Hepatocyte (in vitro differentiated cells): ENCODE measurements at regions not wholly inside any gene's neighbourhood (a gene's known extent, or its start where the extent isn't known, plus 50 kb on each side); places are given as distances from the start of the nearest gene placed in this dataset.

Experiments
- DNase-seq: peaks from one replicate; pipeline ENCODE4 v3.0.0-alpha.2; 2016; ENCODE audit warnings: low spot score
- H2AFZ ChIP-seq: fragments of 200-600 bp; sonication (generic); 2 replicates; pipeline ENCODE4 v1.6.0; 2016; ENCODE audit warnings: antibody characterized with exemption, mild to moderate bottlenecking
- H3K27ac ChIP-seq: fragments of 200-600 bp; sonication (generic); 2 replicates; pipeline ENCODE4 v1.5.1; 2016; ENCODE audit warnings: mild to moderate bottlenecking
- H3K27me3 ChIP-seq: fragments of 200-600 bp; sonication (generic); 2 replicates; pipeline ENCODE4 v1.6.1; 2016
- H3K36me3 ChIP-seq: fragments of 200-600 bp; sonication (generic); replicated peaks from 2 replicates; pipeline ENCODE4 v1.5.1; 2016; ENCODE audit warnings: low read depth; ENCODE audit not compliant: insufficient read depth
- H3K4me1 ChIP-seq: fragments of 200-600 bp; sonication (generic); 2 replicates; pipeline ENCODE4 v1.5.1; 2016; ENCODE audit warnings: mild to moderate bottlenecking, moderate library complexity; ENCODE audit not compliant: insufficient read depth
- H3K4me2 ChIP-seq: fragments of 200-600 bp; sonication (generic); 2 replicates; pipeline ENCODE4 v1.6.0; 2016
- H3K4me3 ChIP-seq: fragments of 200-600 bp; sonication (generic); 2 replicates; pipeline ENCODE4 v1.5.1; 2016; ENCODE audit warnings: mild to moderate bottlenecking
- H3K79me2 ChIP-seq: fragments of 200-600 bp; sonication (generic); 2 replicates; pipeline ENCODE4 v1.6.0; 2017; ENCODE audit warnings: mild to moderate bottlenecking
- H3K9me2 ChIP-seq: fragments of 200-600 bp; sonication (generic); replicated peaks from 2 replicates; pipeline ENCODE4 v1.6.0; 2017; ENCODE audit warnings: mild to moderate bottlenecking; ENCODE audit not compliant: insufficient read depth
- H3K9me3 ChIP-seq: fragments of 200-600 bp; sonication (generic); 2 replicates; pipeline ENCODE4 v1.5.1; 2016; ENCODE audit warnings: low read depth, mild to moderate bottlenecking
- H4K20me1 ChIP-seq: fragments of 200-600 bp; sonication (generic); 2 replicates; pipeline ENCODE4 v1.6.0; 2016; ENCODE audit warnings: mild to moderate bottlenecking; ENCODE audit not compliant: insufficient read depth, poor library complexity, severe bottlenecking
- CTCF ChIP-seq: fragments of 200-600 bp; sonication (generic); IDR thresholded peaks from 2 replicates; pipeline ENCODE4 v1.5.1; 2016; ENCODE audit warnings: antibody characterized with exemption, mild to moderate bottlenecking; ENCODE audit not compliant: poor library complexity
- EZH2 ChIP-seq: fragments of 200-600 bp; sonication (generic); IDR thresholded peaks from 2 replicates; pipeline ENCODE4 v1.6.1; 2016; ENCODE audit warnings: antibody characterized with exemption, mild to moderate bottlenecking, borderline replicate concordance
- EZH2phosphoT487 ChIP-seq: fragments of 200-600 bp; sonication (generic); IDR thresholded peaks from one replicate; pipeline ENCODE4 v1.6.1; 2018; ENCODE audit warnings: antibody characterized with exemption, mild to moderate bottlenecking, low read depth, moderate library complexity; ENCODE audit not compliant: unreplicated experiment, severe bottlenecking
- WGBS: methylation state at CpG from one replicate; pipeline ENCODE4 v1.1.6; 2016; ENCODE audit warnings: low lambda C conversion rate; ENCODE audit errors: missing lambda C conversion rate; 5-methylcytosine and 5-hydroxymethylcytosine counted together

- no peak overlapping the region for H3K4me3 ChIP-seq
- no peaks in the 10 kb centered on the region for H3K79me2 ChIP-seq
- H3K27me3 ChIP-seq, result no peaks in the 10 kb centered on the region
- no peak overlapping the region for H2AFZ ChIP-seq
- H3K9me3 ChIP-seq, result no peaks in the 10 kb centered on the region
- DNase-seq, result peak; percentile 23
- no peaks in the 10 kb centered on the region for H4K20me1 ChIP-seq
- H3K4me1 ChIP-seq, result no peaks in the 10 kb centered on the region
- H3K36me3 ChIP-seq, result no peaks in the 10 kb centered on the region
- no peaks in the 10 kb centered on the region for H3K9me2 ChIP-seq
- no peak overlapping the region for H3K4me2 ChIP-seq
- TF ChIP-seq EZH2phosphoT487 (no peak), EZH2 (no peak), CTCF (no peak)
- peak overlapping the region; percentile 8 for H3K27ac ChIP-seq
Measured at GRCh38 chr9:13358128-13358527, 78.6 kb upstream of the MPDZ start.

GRCh38 chr9:13354733-13355132 is 75.2 kb upstream of the MPDZ start:
- H3K36me3 ChIP-seq, result no peaks in the 10 kb centered on the region
- H3K9me2 ChIP-seq, result no peaks in the 10 kb centered on the region
- H3K4me1 ChIP-seq, result no peaks in the 10 kb centered on the region
- H3K27ac ChIP-seq, result no peak overlapping the region
- H3K27me3 ChIP-seq, result no peaks in the 10 kb centered on the region
- H3K9me3 ChIP-seq, result no peaks in the 10 kb centered on the region
- 88% methylated on average over 2 of the region's 2 CpGs for WGBS
- no peak overlapping the region for H3K4me3 ChIP-seq
- no peak overlapping the region for H2AFZ ChIP-seq
- no peaks in the 10 kb centered on the region for H4K20me1 ChIP-seq
- H3K79me2 ChIP-seq, result no peaks in the 10 kb centered on the region
- no peak for DNase-seq
- no peak overlapping the region for H3K4me2 ChIP-seq
- no peak for TF ChIP-seq CTCF
- no peak for TF ChIP-seq EZH2phosphoT487
- TF ChIP-seq EZH2, result no peak

- WGBS, result 93% methylated on average over 4 of the region's 4 CpGs
- TF ChIP-seq CTCF (no peak), EZH2phosphoT487 (no peak), EZH2 (no peak)
Measured at GRCh38 chr9:13352451-13352979, 73.0 kb upstream of the MPDZ start.

GRCh38 chr9:13351778-13352386 is 72.4 kb upstream of the MPDZ start:
- H3K9me3 ChIP-seq, result no peaks in the 10 kb centered on the region
- no peaks in the 10 kb centered on the region for H3K79me2 ChIP-seq
- H3K9me2 ChIP-seq, result no peaks in the 10 kb centered on the region
- no peak for TF ChIP-seq EZH2phosphoT487
- TF ChIP-seq CTCF, result peak; percentile 71
- H3K4me3 ChIP-seq, result no peak overlapping the region
- WGBS, result 15% methylated on average over 3 of the region's 3 CpGs
- DNase-seq, result peak; percentile 70
- H4K20me1 ChIP-seq, result no peaks in the 10 kb centered on the region
- H3K4me1 ChIP-seq, result no peaks in the 10 kb centered on the region
- H3K36me3 ChIP-seq, result no peaks in the 10 kb centered on the region
- H3K4me2 ChIP-seq, result no peak overlapping the region
- no peak overlapping the region for H3K27ac ChIP-seq
- H2AFZ ChIP-seq, result no peak overlapping the region
- H3K27me3 ChIP-seq, result no peaks in the 10 kb centered on the region

More at GRCh38 chr9:13352451-13352979, 73.0 kb upstream of the MPDZ start:
- Histone ChIP-seq H3K27me3 (no peaks in the 10 kb centered on the region), H3K36me3 (no peaks in the 10 kb centered on the region), H4K20me1 (no peaks in the 10 kb centered on the region), H3K9me2 (no peaks in the 10 kb centered on the region), H3K4me1 (no peaks in the 10 kb centered on the region), H2AFZ (no peak overlapping the region), H3K79me2 (no peaks in the 10 kb centered on the region), H3K27ac (no peak overlapping the region), H3K4me3 (no peak overlapping the region), H3K9me3 (no peaks in the 10 kb centered on the region), H3K4me2 (no peak overlapping the region)
- DNase-seq, result no peak
